Skeletal muscle tissue (tissue), 3 donors: ENCODE measurements at regions not wholly inside any gene's neighbourhood (a gene's known extent, or its start where the extent isn't known, plus 50 kb on each side); places are given as distances from the start of the nearest gene placed in this dataset.
"Not testable (repeated sequence)": the region's sequence is repeated elsewhere in the genome, so short reads cannot be mapped to it uniquely, and the experiment has no call there.

Experiments used
- H3K27ac ChIP-seq: one replicate; pipeline ENCODE4 v1.7.0; 2013; ENCODE audit warnings: mild to moderate bottlenecking, low read depth, low read length, inconsistent platforms
- H3K27me3 ChIP-seq, 3 donors: one replicate each; pipeline ENCODE4 v1.7.0; 2013; ENCODE audit warnings: low read length in 3 of 3; ENCODE audit not compliant: control insufficient read depth in 3 of 3, insufficient read depth in 3 of 3
- H3K36me3 ChIP-seq, 3 donors: one replicate each; pipeline ENCODE4 v1.7.0; 2013; ENCODE audit warnings: low read length in 3 of 3; ENCODE audit not compliant: control insufficient read depth in 3 of 3, insufficient read depth in 3 of 3
- H3K4me1 ChIP-seq, 3 donors: one replicate each; pipeline ENCODE4 v1.7.0; 2013; ENCODE audit warnings: low read length in 3 of 3, mild to moderate bottlenecking in 3 of 3; ENCODE audit not compliant: control insufficient read depth in 3 of 3, insufficient read depth in 3 of 3
- H3K4me3 ChIP-seq, 3 donors: one replicate each; pipeline ENCODE4 v1.7.0; 2013; ENCODE audit warnings: low read length in 3 of 3
- H3K9ac ChIP-seq, 3 donors: one replicate each; pipeline ENCODE4 v1.7.0; 2013; ENCODE audit warnings: low read length in 3 of 3, mild to moderate bottlenecking in 3 of 3, moderate library complexity in 2 of 3, low read depth in 1 of 3
- H3K9me3 ChIP-seq, 3 donors: one replicate each; pipeline ENCODE4 v1.7.0; 2013; ENCODE audit warnings: low read length in 3 of 3; ENCODE audit not compliant: control insufficient read depth in 3 of 3
- donor health status: Osteomylitis.

- not testable (repeated sequence) for H3K9ac ChIP-seq, H3K9me3 ChIP-seq, H3K36me3 ChIP-seq
Observed at GRCh38 chr3:69480986-69481385, 95.1 kb upstream of the FRMD4B start.

GRCh38 chr3:69474186-69474585 is 88.3 kb upstream of the FRMD4B start:
- no peaks in the 10 kb centered on the region for H3K36me3 ChIP-seq

More at GRCh38 chr3:69480986-69481385, 95.1 kb upstream of the FRMD4B start:
- H3K4me3 ChIP-seq, H3K27ac ChIP-seq, H3K27me3 ChIP-seq, H3K4me1 ChIP-seq: not testable (repeated sequence)

GRCh38 chr3:69472093-69472492 is 86.2 kb upstream of the FRMD4B start:
- Histone ChIP-seq H3K36me3 (no peaks in the 10 kb centered on the region), H3K9ac (no peak overlapping the region), H3K9me3 (no peaks in the 10 kb centered on the region), H3K27ac (no peak overlapping the region), H3K27me3 (no peaks in the 10 kb centered on the region), H3K4me1 (no peaks in the 10 kb centered on the region), H3K4me3 (no peak overlapping the region)

More at GRCh38 chr3:69474186-69474585, 88.3 kb upstream of the FRMD4B start:
- Histone ChIP-seq H3K27ac (no peak overlapping the region), H3K4me1 (no peaks in the 10 kb centered on the region), H3K4me3 (no peak overlapping the region), H3K9ac (no peak overlapping the region), H3K27me3 (no peaks in the 10 kb centered on the region), H3K9me3 (no peaks in the 10 kb centered on the region)

GRCh38 chr3:69463531-69463930 is 77.6 kb upstream of the FRMD4B start:
- no peaks in the 10 kb centered on the region for H3K4me1 ChIP-seq
- H3K27me3 ChIP-seq, result no peaks in the 10 kb centered on the region
- H3K9me3 ChIP-seq, result no peaks in the 10 kb centered on the region
- no peak overlapping the region for H3K4me3 ChIP-seq
- no peak overlapping the region for H3K9ac ChIP-seq
- no peak overlapping the region for H3K27ac ChIP-seq
- H3K36me3 ChIP-seq, result no peaks in the 10 kb centered on the region

- no peak overlapping the region for H3K4me3 ChIP-seq
Observed at GRCh38 chr3:69462826-69463100, 76.9 kb upstream of the FRMD4B start.

GRCh38 chr3:69462022-69462825 is 76.3 kb upstream of the FRMD4B start:
- Histone ChIP-seq H3K36me3 (no peaks in the 10 kb centered on the region), H3K4me1 (no peaks in the 10 kb centered on the region), H3K9ac (no peak overlapping the region), H3K4me3 (no peak overlapping the region), H3K27me3 (no peaks in the 10 kb centered on the region), H3K27ac (no peak overlapping the region), H3K9me3 (no peaks in the 10 kb centered on the region)

More at GRCh38 chr3:69462826-69463100, 76.9 kb upstream of the FRMD4B start:
- Histone ChIP-seq H3K9me3 (no peaks in the 10 kb centered on the region), H3K4me1 (no peaks in the 10 kb centered on the region), H3K36me3 (no peaks in the 10 kb centered on the region), H3K27me3 (no peaks in the 10 kb centered on the region), H3K27ac (no peak overlapping the region), H3K9ac (no peak overlapping the region)

GRCh38 chr3:69460034-69460433 is 74.1 kb upstream of the FRMD4B start:
- H3K9ac ChIP-seq, result no peak overlapping the region
- H3K9me3 ChIP-seq, result no peaks in the 10 kb centered on the region
- no peak overlapping the region for H3K27ac ChIP-seq
- no peaks in the 10 kb centered on the region for H3K4me1 ChIP-seq
- H3K36me3 ChIP-seq, result no peaks in the 10 kb centered on the region
- no peaks in the 10 kb centered on the region for H3K27me3 ChIP-seq
- H3K4me3 ChIP-seq, result no peak overlapping the region

- no peak overlapping the region for H3K9ac ChIP-seq
- H3K36me3 ChIP-seq, result no peaks in the 10 kb centered on the region
- no peaks in the 10 kb centered on the region for H3K27me3 ChIP-seq
Observed at GRCh38 chr3:69458803-69459365, 73.0 kb upstream of the FRMD4B start.

GRCh38 chr3:69456631-69457030 is 70.7 kb upstream of the FRMD4B start:
- H3K9ac ChIP-seq, result no peak overlapping the region
- no peaks in the 10 kb centered on the region for H3K9me3 ChIP-seq
- no peaks in the 10 kb centered on the region for H3K4me1 ChIP-seq
- H3K27ac ChIP-seq, result no peak overlapping the region
- H3K27me3 ChIP-seq, result no peaks in the 10 kb centered on the region
- H3K36me3 ChIP-seq, result no peaks in the 10 kb centered on the region
- no peak overlapping the region for H3K4me3 ChIP-seq

More at GRCh38 chr3:69458803-69459365, 73.0 kb upstream of the FRMD4B start:
- Histone ChIP-seq H3K27ac (no peak overlapping the region), H3K4me3 (no peak overlapping the region), H3K4me1 (no peaks in the 10 kb centered on the region), H3K9me3 (no peaks in the 10 kb centered on the region)

- Histone ChIP-seq H3K27me3 (no peaks in the 10 kb centered on the region), H3K4me1 (no peaks in the 10 kb centered on the region), H3K4me3 (no peak overlapping the region), H3K27ac (no peak overlapping the region), H3K9me3 (no peaks in the 10 kb centered on the region), H3K36me3 (no peaks in the 10 kb centered on the region), H3K9ac (no peak overlapping the region)
Observed at GRCh38 chr3:69454204-69454787, 68.4 kb upstream of the FRMD4B start.
